HG03045 (cell line): ENCODE measurements at regions not wholly inside any gene's neighbourhood (a gene's known extent, or its start where the extent isn't known, plus 50 kb on each side); places are given as distances from the start of the nearest gene placed in this dataset.

ENCODE experiments used
- ATAC-seq: cut with Tn5 transposase; IDR thresholded peaks from one replicate; pipeline ENCODE4 v1.9.1; 2021; ENCODE audit warnings: mild to moderate bottlenecking, moderate library complexity; ENCODE audit not compliant: unreplicated experiment

DNA sequence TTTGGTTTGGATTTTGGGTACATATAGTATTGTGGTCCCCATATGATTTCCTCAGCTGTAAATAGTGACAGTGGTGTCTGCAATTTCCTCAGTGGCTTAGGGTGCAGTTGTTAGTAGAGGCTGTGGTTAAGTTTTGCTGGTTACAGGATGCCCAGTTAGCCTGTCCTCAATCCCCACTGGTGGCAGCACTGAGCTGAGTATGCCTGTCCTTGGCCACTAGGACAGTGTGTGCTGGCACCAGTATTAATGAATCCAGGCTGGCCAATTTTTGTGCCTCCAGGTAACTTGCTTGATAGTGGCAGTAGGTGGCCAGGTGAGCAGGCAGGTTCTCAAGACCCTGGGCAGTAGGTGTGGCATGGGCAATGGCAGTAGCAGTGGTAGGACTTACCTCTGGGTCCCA is 973.1 kb downstream of the TMEM182 start:
- ATAC-seq, result no peak

GRCh38 chr2:103738108-103738507 is 976.3 kb downstream of the TMEM182 start:
- ATAC-seq, result no peak

- no peak for ATAC-seq
Observed at GRCh38 chr2:103738606-103739005, 976.8 kb downstream of the TMEM182 start.

DNA sequence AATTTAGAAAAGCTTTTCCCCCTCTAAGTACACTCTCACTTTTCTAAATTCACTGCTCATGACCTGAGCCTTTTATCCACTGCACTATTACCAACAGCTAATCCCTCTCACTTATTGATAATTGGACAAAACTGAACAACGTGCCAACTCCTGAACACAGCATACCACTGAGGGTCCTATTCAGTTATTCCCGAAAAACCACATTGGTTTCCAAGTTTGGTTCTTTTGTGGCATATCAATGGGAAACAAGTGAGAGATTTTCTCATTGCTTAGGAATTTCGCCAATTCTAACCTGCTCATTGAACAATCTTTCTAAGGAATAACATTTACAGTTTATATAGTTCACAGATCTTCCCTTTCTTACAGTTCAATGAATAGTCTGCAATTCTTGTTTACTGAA is 977.4 kb downstream of the TMEM182 start:
- no peak for ATAC-seq

GRCh38 chr2:103739921-103740320 is 978.1 kb downstream of the TMEM182 start:
- no peak for ATAC-seq

- no peak for ATAC-seq
Observed at GRCh38 chr2:103740631-103741030, 978.8 kb downstream of the TMEM182 start.

DNA sequence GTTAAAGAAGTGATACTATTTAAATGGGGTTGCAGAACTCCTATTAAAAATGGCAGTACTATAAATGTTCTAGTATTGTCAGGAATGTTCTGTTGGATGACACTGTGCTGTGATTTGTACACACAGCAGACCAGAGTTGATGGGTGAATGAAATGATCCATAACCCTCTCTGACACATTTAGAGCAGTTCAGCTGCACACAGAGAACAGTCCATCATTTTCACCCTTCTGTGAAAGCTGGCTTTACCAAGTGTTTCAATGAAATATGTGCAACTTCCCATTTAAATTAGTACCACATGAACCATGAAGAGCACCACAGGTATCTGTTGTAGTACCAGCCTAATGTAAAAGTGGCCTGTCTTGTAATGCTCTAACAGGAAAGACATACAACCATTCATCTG is 981.4 kb downstream of the TMEM182 start:
- no peak for ATAC-seq

- no peak for ATAC-seq
Observed at GRCh38 chr2:103754530-103754929, 992.7 kb downstream of the TMEM182 start.

- ATAC-seq, result no peak
Observed at GRCh38 chr2:103773884-103774283, 1012.1 kb downstream of the TMEM182 start.

GRCh38 chr2:103780088-103780702 is 1018.4 kb downstream of the TMEM182 start:
- no peak for ATAC-seq

GRCh38 chr2:103781313-103781712 is 1019.5 kb downstream of the TMEM182 start:
- ATAC-seq, result no peak

DNA sequence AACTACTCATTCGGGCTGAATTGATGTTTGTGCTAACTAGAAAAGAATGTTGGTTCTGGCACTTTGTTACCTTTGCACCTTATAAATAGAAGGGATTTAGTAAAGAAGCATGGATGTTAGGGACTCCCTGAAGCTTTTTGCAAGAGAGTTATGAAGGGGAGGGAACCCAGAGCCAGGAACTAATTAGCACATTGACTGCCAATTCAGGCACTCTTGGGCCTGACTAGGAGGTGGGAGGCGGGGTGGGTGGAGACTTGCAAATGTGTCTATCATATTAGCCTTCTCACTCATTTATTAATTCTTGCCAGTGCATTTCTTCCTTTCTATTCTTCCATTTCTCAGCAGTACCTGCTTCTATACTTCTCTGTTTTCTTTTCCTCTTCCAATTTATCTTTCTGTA is 1022.4 kb downstream of the TMEM182 start:
- ATAC-seq, result no peak

DNA sequence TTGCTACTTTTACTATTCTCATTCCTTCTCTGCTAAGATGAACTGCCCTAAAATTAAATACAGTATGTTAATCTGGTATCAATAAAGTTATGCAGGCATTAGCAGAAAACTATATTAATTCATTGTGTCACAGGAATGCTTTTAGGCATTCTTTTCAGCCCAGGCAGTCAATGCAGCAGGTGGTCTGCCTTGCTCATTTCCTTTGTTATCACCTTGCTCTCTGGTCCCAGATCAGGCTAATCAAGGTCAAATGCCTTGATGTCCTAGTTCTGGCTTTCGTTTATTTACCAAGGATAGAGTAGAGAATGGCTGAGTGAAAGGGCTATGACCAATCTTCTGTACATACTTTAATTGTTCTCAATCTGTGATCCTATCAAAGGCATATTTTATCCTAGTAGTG is 1023.6 kb downstream of the TMEM182 start:
- no peak for ATAC-seq

DNA sequence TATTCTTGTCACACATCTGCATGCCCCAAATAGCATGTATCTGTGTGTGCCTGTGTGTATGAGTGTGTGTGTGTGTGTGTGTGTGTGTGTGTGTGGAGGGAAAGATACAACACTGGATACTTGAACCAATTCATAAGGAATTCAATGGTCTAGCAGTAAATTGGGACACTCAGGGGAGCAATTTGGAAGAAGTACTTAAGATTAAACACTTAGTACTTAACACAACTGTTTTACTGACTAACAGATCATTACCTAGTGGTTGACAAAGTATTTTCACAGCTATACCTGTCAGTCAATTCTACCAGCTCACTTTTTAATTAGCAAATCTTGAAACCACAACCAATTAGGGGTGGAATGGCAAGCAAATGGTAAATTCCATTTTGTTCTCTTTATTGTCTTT is 1024.1 kb downstream of the TMEM182 start:
- no peak for ATAC-seq

GRCh38 chr2:103788389-103788788 is 1026.6 kb downstream of the TMEM182 start:
- ATAC-seq, result no peak

DNA sequence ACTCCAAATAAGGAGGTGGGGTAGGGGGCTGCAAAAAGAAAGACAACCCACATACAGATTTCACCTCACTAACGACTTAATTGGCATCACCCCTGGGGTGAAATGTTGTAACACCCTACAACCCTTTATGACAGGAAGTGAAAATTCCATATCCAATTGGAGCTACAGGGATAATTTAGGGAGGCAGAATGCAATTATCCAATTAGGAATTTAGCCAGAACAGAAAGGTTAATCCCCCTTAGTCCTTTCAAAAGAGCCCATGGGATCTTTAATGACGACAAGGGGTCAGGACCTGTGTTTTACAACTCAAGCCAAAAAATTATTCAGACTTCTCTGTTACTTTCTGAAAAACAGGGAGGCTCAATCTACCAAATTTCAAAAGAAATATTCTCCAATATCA is 1027.1 kb downstream of the TMEM182 start:
- ATAC-seq, result no peak

DNA sequence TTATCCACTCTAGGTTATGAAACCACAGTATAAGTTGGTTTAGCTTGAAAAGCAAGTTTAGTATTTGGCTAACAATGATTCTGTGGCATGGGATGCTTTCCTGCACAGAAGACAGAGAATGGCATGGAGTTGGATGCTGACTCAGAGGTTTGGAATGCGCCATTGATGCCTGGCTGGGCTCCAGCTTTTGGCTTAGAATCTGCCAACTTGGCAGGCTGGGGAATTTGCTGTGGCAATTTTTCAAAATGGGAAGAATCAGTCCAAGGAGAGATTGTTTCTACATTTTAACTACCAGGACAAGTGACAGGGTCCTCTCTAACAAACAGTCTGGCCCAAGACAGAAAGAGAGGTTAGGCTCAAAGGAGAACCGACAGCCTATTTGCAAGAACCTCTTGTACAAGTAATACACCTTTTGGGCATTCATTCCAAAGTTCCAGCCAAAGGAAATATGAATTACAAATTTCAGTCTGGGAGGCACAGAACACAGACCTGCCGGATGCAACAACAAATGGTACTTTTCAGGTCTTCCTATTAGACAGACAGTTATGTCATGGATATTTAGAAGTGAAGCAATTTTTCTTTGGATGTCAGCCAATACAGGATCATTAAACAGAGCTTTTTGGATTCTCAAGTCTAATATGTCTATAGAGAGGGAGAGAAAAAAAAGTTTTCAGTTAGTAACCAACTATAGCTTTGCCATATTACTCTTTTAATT is 1027.7 kb downstream of the TMEM182 start:
- ATAC-seq, result no peak

GRCh38 chr2:103792042-103792441 is 1030.2 kb downstream of the TMEM182 start:
- no peak for ATAC-seq

GRCh38 chr2:103798291-103798690 is 1036.5 kb downstream of the TMEM182 start:
- ATAC-seq, result no peak

- no peak for ATAC-seq
Observed at GRCh38 chr2:103804013-103804412, 1042.2 kb downstream of the TMEM182 start.

GRCh38 chr2:103805746-103806145 is 1043.9 kb downstream of the TMEM182 start:
- no peak for ATAC-seq

- no peak for ATAC-seq
Observed at GRCh38 chr2:103808814-103809213, 1045.1 kb upstream of the POU3F3 start.

DNA sequence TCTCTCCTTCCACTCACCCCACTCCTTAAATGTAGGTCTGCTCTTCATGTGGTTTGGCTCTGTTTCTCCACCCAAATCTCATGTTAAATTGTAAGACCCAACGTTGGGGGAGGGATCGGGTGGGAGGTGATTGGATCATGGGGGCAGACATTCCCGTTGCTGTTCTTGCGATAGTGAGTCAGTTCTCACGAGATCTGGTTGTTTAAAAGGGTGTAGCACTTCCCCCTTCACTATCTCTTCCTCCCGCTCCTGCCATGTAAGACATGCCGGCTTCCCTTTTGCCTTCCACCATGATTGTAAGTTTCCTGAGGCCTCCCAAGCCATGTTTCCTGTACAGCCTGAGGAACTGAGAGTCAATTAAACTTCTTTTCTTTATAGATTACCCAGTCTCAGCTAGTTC is 1044.5 kb upstream of the POU3F3 start:
- no peak for ATAC-seq
